Activated CD4-positive, alpha-beta memory T cell treated with anti-CD3 and anti-CD28 coated beads, Interleukin-2, amount 10 ng/mL, durations not matched to agents 7 days and 5 days (primary cell): ENCODE measurements at regions not wholly inside any gene's neighbourhood (a gene's known extent, or its start where the extent isn't known, plus 50 kb on each side); places are given as distances from the start of the nearest gene placed in this dataset.
"Not testable (repeated sequence)": the region's sequence is repeated elsewhere in the genome, so short reads cannot be mapped to it uniquely, and the experiment has no call there.

Experiments
- CTCF ChIA-PET: fragments of 350-600 bp; sonication (Branson Sonifier 250); formaldehyde crosslinking; loops from one replicate; lab custom pipeline; 2021; ENCODE audit warnings: antibody characterized with exemption, inconsistent platforms; lab: Charles Lee
- POLR2A ChIA-PET: fragments of 350-600 bp; sonication (Branson Sonifier 250); formaldehyde crosslinking; loops from one replicate; lab custom pipeline; 2021; ENCODE audit warnings: antibody characterized with exemption; lab: Charles Lee
- DNase-seq: peaks from one replicate; pipeline ENCODE4 v3.0.0-alpha.2; 2020
- H3K27ac Mint-ChIP-seq: one replicate; pipeline ENCODE4 v1.8.0; 2021; ENCODE audit warnings: mild to moderate bottlenecking, mixed read lengths
- H3K27me3 Mint-ChIP-seq: one replicate; pipeline ENCODE4 v1.8.0; 2021; ENCODE audit warnings: mixed read lengths
- H3K36me3 Mint-ChIP-seq: one replicate; pipeline ENCODE4 v1.8.0; 2021; ENCODE audit warnings: low read depth, mixed read lengths
- H3K4me1 Mint-ChIP-seq: one replicate; pipeline ENCODE4 v1.8.0; 2021; ENCODE audit warnings: mixed read lengths
- H3K4me3 Mint-ChIP-seq: one replicate; pipeline ENCODE4 v1.8.0; 2021; ENCODE audit warnings: mild to moderate bottlenecking, mixed read lengths
- H3K9me3 Mint-ChIP-seq: one replicate; pipeline ENCODE4 v1.8.0; 2021; ENCODE audit warnings: mixed read lengths

DNA sequence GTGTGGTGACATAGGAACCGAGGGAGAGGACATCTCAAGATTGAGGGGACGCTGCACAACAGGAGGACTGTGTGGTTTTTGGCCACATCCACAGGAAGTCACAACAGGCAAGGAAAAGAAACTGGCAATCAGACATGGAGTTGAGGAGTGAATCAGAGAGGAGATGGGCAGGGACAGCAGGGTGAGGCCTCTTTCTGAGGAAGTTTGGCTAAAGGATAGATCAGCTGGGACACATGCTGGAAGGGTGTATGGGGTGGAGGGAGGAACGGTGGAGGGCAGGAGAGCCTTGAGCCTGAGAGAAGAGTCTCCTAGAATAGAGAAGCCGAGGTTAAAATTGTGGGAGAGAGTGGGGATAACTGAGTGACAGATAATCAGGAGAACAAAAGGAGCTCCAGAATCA, 75.1 kb upstream of the CIDEA start:
- H3K4me3 Mint-ChIP-seq, CTCF ChIA-PET, H3K27me3 Mint-ChIP-seq, DNase-seq, H3K4me1 Mint-ChIP-seq, H3K9me3 Mint-ChIP-seq, H3K27ac Mint-ChIP-seq, POLR2A ChIA-PET, H3K36me3 Mint-ChIP-seq: not testable (repeated sequence)

- H3K27ac Mint-ChIP-seq, H3K9me3 Mint-ChIP-seq, POLR2A ChIA-PET, DNase-seq, H3K36me3 Mint-ChIP-seq, H3K4me1 Mint-ChIP-seq, CTCF ChIA-PET, H3K27me3 Mint-ChIP-seq, H3K4me3 Mint-ChIP-seq: not testable (repeated sequence)
These were observed 74.2 kb upstream of the CIDEA start for GRCh38 chr18:12179697-12180577.

DNA sequence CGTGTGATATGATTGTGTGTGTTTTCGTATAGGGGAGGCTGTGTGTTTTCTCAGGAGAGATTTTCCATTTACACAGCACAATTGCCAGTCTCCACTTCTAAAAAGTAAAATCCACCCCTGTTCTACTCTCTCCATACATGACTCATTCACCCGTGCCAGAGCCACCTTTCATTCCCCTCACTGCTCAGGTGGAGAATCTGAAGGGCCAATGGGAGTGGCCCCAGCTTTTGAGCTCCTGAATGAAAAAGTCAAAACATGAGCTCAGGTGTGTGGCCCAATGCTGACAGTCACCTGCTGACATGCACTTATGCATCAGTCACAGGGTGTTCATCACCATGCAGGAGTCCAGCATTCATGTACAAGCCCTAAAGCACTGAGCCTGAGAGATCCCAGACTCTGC, 55.4 kb upstream of the CIDEA start:
- H3K36me3 Mint-ChIP-seq, POLR2A ChIA-PET, DNase-seq, CTCF ChIA-PET, H3K9me3 Mint-ChIP-seq, H3K27ac Mint-ChIP-seq, H3K4me1 Mint-ChIP-seq, H3K4me3 Mint-ChIP-seq: not testable (repeated sequence)
- H3K27me3 Mint-ChIP-seq, result peaks cover 17% of the 10 kb centered on the region

- H3K27me3 Mint-ChIP-seq, result peaks cover 15% of the 10 kb centered on the region
- H3K9me3 Mint-ChIP-seq, H3K4me1 Mint-ChIP-seq, CTCF ChIA-PET, POLR2A ChIA-PET, H3K27ac Mint-ChIP-seq, H3K4me3 Mint-ChIP-seq, H3K36me3 Mint-ChIP-seq: not testable (repeated sequence)
- peak; percentile 19 for DNase-seq
These were observed 54.0 kb upstream of the CIDEA start for GRCh38 chr18:12200186-12200585.
